H1 (cell line): ENCODE measurements at regions not wholly inside any gene's neighbourhood (a gene's known extent, or its start where the extent isn't known, plus 50 kb on each side); places are given as distances from the start of the nearest gene placed in this dataset.

Experiments used
- ATF3 ChIP-seq: IDR thresholded peaks from 2 replicates; pipeline ENCODE4 v1.6.1; 2011; ENCODE audit warnings: low read depth, mild to moderate bottlenecking, low read length; ENCODE audit not compliant: insufficient read depth
- SIN3A ChIP-seq, 2 experiments: IDR thresholded peaks in 1 of 2; conservative IDR thresholded peaks in 1 of 2; 2 replicates each; pipeline ENCODE4 v1.6.1; 2011 to 2012; ENCODE audit warnings: low read length in 2 of 2, improper control_type of control experiment in 1 of 2, low read depth in 1 of 2, mild to moderate bottlenecking in 1 of 2

DNA sequence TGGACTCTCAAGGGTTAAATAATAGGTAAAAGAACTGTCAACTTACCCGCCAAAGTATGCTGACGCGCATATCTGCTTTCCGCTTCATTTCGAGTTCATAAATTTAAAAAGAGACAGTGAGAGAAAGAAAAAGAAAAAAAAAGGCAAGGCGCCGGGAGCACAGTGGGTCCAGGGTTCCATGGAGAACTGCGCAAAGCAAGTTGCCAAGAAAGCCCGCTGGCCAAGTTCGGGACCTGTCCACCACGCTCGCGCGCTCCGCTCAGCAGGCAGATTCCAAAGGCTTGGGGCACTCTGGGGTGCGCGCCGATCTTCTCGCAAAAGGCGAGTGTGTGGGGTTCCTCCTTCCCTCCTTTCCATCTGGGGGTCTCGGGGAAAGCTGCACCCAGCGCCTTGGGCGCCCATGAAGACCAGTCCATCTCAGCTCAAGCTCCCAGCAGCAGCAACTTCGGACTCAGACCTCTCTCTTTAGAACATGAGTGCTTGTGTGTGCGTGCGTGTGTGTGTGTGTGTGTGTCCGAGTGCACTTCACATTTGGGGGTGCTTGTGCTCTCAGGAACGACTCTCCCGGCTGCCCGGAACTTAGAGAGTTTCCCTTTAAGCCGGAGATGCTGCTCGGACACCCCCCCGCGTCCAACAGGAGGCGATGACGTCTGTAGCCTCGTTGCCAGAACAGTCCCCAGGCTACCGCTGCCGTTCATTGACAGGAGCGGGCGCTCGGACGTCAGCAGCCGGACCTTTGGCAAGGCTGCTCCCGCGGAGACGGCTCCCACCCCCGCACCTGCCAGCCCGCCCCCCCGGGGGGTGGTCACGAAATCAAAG, 180.0 kb downstream of the TBXT start (continued):
- peak; percentile 43 to 54; a peak in 2 of 4 replicates for TF ChIP-seq SIN3A (conservative IDR thresholded peaks at IDR 0.05 in 1 of 2, IDR thresholded peaks at IDR 0.05 in 1 of 2; ENCODE audit: low read depth in 1 of 2, low read length in 2 of 2)
- TF ChIP-seq ATF3 = no peak
